Mesenchymal stem cell (in vitro differentiated cells and primary cell): ENCODE measurements at regions not wholly inside any gene's neighbourhood (a gene's known extent, or its start where the extent isn't known, plus 50 kb on each side); places are given as distances from the start of the nearest gene placed in this dataset.
A peak's percentile ranks its signal among the peaks of the same experiment; 100 is the strongest.

ENCODE experiments used
- DNase-seq: peaks from one replicate; pipeline ENCODE4 v3.0.0-alpha.2; 2013
- H2AFZ ChIP-seq: one replicate; pipeline ENCODE4 v1.6.1; 2013; ENCODE audit warnings: low read depth, mild to moderate bottlenecking, control low read depth, inconsistent platforms, low read length, moderate library complexity
- H2AK5ac ChIP-seq: 2 replicates; pipeline ENCODE4 v1.6.1; 2013; ENCODE audit warnings: low read length, moderate library complexity, mild to moderate bottlenecking, inconsistent platforms; ENCODE audit not compliant: severe bottlenecking
- H2BK120ac ChIP-seq: one replicate; pipeline ENCODE4 v1.6.1; 2013; ENCODE audit warnings: low read depth, mild to moderate bottlenecking, inconsistent platforms, low read length, moderate library complexity
- H2BK12ac ChIP-seq, 2 experiments: one replicate each; pipeline ENCODE4 v1.6.1; 2013; ENCODE audit warnings: inconsistent platforms in 2 of 2, low read length in 2 of 2, mild to moderate bottlenecking in 2 of 2, moderate library complexity in 2 of 2, control low read depth in 1 of 2
- H2BK15ac ChIP-seq: one replicate; pipeline ENCODE4 v1.6.1; 2013; ENCODE audit warnings: mild to moderate bottlenecking, low read depth, inconsistent platforms; ENCODE audit not compliant: poor library complexity, severe bottlenecking
- H2BK5ac ChIP-seq: 2 replicates; pipeline ENCODE4 v1.6.1; 2013; ENCODE audit warnings: low read depth, mild to moderate bottlenecking, low read length, control low read depth, inconsistent platforms; ENCODE audit not compliant: poor library complexity, severe bottlenecking
- H3K14ac ChIP-seq, 2 experiments: one replicate each; pipeline ENCODE4 v1.6.1; 2013; ENCODE audit warnings: inconsistent platforms in 2 of 2, low read length in 2 of 2, control low read depth in 1 of 2, mild to moderate bottlenecking in 1 of 2, moderate library complexity in 1 of 2
- H3K18ac ChIP-seq, 2 experiments: one replicate each; pipeline ENCODE4 v1.6.1; 2013; ENCODE audit warnings: inconsistent platforms in 2 of 2, low read length in 2 of 2, control low read depth in 1 of 2, low read depth in 1 of 2, mild to moderate bottlenecking in 1 of 2
- H3K23ac ChIP-seq, 2 experiments: one replicate each; pipeline ENCODE4 v1.6.1; 2013; ENCODE audit warnings: inconsistent platforms in 2 of 2, low read length in 2 of 2, mild to moderate bottlenecking in 2 of 2, moderate library complexity in 2 of 2, control low read depth in 1 of 2
- H3K27ac ChIP-seq: 2 replicates; pipeline ENCODE4 v1.5.1; 2013; ENCODE audit warnings: mild to moderate bottlenecking, moderate library complexity, low read length, control low read depth, inconsistent platforms; ENCODE audit not compliant: poor library complexity, severe bottlenecking
- H3K27me3 ChIP-seq, 2 experiments: 2 replicates each; pipeline versions ENCODE4 v1.6.1 to v1.7.0; 2013; ENCODE audit warnings: low read length in 2 of 2, mild to moderate bottlenecking in 2 of 2, moderate library complexity in 2 of 2, control low read depth in 1 of 2, inconsistent platforms in 1 of 2; ENCODE audit not compliant: control insufficient read depth in 1 of 2, insufficient read depth in 1 of 2
- H3K36me3 ChIP-seq, 2 experiments: 2 replicates each; pipeline versions ENCODE4 v1.6.1 to v1.7.0; 2013; ENCODE audit warnings: low read length in 2 of 2, control low read depth in 1 of 2, inconsistent platforms in 1 of 2, low read depth in 1 of 2, mild to moderate bottlenecking in 1 of 2; ENCODE audit not compliant: insufficient read depth in 2 of 2, control insufficient read depth in 1 of 2
- H3K4ac ChIP-seq, 2 experiments: one replicate each; pipeline ENCODE4 v1.6.1; 2013; ENCODE audit warnings: inconsistent platforms in 2 of 2, low read length in 2 of 2, mild to moderate bottlenecking in 2 of 2, moderate library complexity in 2 of 2, control low read depth in 1 of 2, low read depth in 1 of 2
- H3K4me1 ChIP-seq: 2 replicates; pipeline ENCODE4 v1.6.1; 2013; ENCODE audit warnings: low read depth, low read length, control low read depth; ENCODE audit not compliant: control insufficient read depth, insufficient read depth
- H3K4me2 ChIP-seq: 2 replicates; pipeline ENCODE4 v1.6.1; 2013; ENCODE audit warnings: low read length, mild to moderate bottlenecking, inconsistent platforms; ENCODE audit not compliant: poor library complexity, severe bottlenecking
- H3K4me3 ChIP-seq, 2 experiments: 2 replicates each; pipeline versions ENCODE4 v1.5.1 to v1.7.0; 2013; ENCODE audit warnings: low read length in 2 of 2, mild to moderate bottlenecking in 2 of 2, control low read depth in 1 of 2, low read depth in 1 of 2; ENCODE audit not compliant: insufficient read depth in 1 of 2
- H3K79me1 ChIP-seq: replicated peaks from 2 replicates; pipeline ENCODE4 v1.6.1; 2013; ENCODE audit warnings: mild to moderate bottlenecking, control low read depth, low read length, inconsistent platforms; ENCODE audit not compliant: poor library complexity, severe bottlenecking
- H3K9ac ChIP-seq: 2 replicates; pipeline ENCODE4 v1.7.0; 2013; ENCODE audit warnings: mild to moderate bottlenecking, low read length, moderate library complexity
- H3K9me3 ChIP-seq: 2 replicates; pipeline ENCODE4 v1.7.0; 2013; ENCODE audit warnings: mild to moderate bottlenecking, low read length; ENCODE audit not compliant: control insufficient read depth
- H4K8ac ChIP-seq: one replicate; pipeline ENCODE4 v1.6.1; 2013; ENCODE audit warnings: inconsistent platforms, mild to moderate bottlenecking, low read length, moderate library complexity
- H4K91ac ChIP-seq: one replicate; pipeline ENCODE4 v1.6.1; 2013; ENCODE audit warnings: mild to moderate bottlenecking, low read length, inconsistent platforms
- WGBS: methylation state at CpG from one replicate; pipeline ENCODE4 v1.1.7; 2013; ENCODE audit warnings: mixed read lengths; 5-methylcytosine and 5-hydroxymethylcytosine counted together

DNA sequence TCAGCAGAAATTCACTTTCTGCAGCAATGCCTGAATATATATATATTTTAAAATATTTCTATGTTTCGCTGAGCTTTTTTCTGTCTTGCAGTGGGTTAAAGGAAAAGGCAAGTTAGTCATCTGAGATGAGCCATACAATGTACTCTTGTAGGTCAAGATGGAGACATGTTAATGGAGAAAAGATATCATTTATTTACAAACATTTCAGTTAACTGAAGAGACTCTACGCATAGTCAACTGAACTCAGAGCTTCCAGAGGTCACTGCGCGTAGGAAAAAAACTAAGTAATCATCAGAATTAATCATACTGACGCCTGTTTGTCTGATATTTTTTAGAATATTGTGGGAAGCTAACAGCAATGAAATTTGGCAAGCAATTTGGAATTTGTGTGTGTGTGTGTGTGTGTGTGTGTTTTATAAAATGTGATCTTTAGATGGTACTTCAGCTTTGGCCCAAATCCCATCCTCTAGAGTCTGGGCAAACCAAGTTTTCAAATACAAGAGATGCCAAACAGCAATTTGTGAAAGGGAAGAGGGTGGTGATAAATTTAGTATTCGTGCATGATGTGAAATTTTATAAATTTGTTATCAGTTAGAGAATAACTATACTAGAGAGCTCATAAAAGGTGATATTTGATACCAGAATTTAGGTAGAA is 193.9 kb upstream of the AGR3 start:
- Histone ChIP-seq H3K27me3 (no peaks in the 10 kb centered on the region), H3K23ac (no peak overlapping the region), H3K4me2 (no peak overlapping the region), H2BK120ac (no peak overlapping the region), H3K79me1 (no peaks in the 10 kb centered on the region), H2BK5ac (no peak overlapping the region), H2AK5ac (no peak overlapping the region), H3K27ac (no peak overlapping the region), H3K9me3 (no peaks in the 10 kb centered on the region), H3K14ac (no peak overlapping the region), H3K9ac (no peak overlapping the region), H3K4me1 (no peaks in the 10 kb centered on the region), H3K36me3 (no peaks in the 10 kb centered on the region), H4K91ac (no peak overlapping the region), H3K18ac (no peak overlapping the region), H2AFZ (no peak overlapping the region), H2BK15ac (no peak overlapping the region), H2BK12ac (no peak overlapping the region), H3K4me3 (no peak overlapping the region), H4K8ac (no peak overlapping the region), H3K4ac (no peak overlapping the region)
- WGBS, result 55% methylated on average over 3 of the region's 6 CpGs
- peak; percentile 89 for DNase-seq

DNA sequence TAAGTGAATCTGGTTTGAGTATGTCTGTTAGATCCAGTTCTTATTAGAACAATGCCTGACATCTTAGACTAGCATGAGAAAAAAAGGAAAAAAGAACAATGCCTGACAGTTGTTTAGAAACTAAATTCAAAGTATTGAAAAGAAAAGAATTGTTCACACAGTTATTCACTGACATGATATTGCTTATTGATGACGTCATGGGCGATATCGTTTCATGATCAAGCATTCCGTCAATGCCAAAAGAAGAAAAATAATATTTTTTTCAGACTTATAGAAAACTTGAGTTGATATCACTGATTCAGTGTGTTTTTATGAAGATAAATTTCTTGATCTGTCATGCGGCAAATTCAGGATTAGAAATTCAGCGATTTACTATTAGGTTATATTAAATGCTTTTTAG is 196.5 kb upstream of the AGR3 start:
- Histone ChIP-seq H3K27me3 (no peaks in the 10 kb centered on the region), H4K8ac (no peak overlapping the region), H3K9me3 (no peaks in the 10 kb centered on the region), H3K4ac (no peak overlapping the region), H2BK5ac (no peak overlapping the region), H3K4me1 (no peaks in the 10 kb centered on the region), H3K27ac (no peak overlapping the region), H3K4me2 (no peak overlapping the region), H2BK120ac (no peak overlapping the region), H3K14ac (no peak overlapping the region), H3K18ac (no peak overlapping the region), H3K79me1 (no peaks in the 10 kb centered on the region), H2BK12ac (no peak overlapping the region), H3K9ac (no peak overlapping the region), H3K4me3 (no peak overlapping the region), H2AK5ac (no peak overlapping the region), H2AFZ (no peak overlapping the region), H4K91ac (no peak overlapping the region), H2BK15ac (no peak overlapping the region), H3K23ac (no peak overlapping the region), H3K36me3 (no peaks in the 10 kb centered on the region)
- WGBS, result 98% methylated on average over 2 of the region's 6 CpGs
- no peak for DNase-seq

DNA sequence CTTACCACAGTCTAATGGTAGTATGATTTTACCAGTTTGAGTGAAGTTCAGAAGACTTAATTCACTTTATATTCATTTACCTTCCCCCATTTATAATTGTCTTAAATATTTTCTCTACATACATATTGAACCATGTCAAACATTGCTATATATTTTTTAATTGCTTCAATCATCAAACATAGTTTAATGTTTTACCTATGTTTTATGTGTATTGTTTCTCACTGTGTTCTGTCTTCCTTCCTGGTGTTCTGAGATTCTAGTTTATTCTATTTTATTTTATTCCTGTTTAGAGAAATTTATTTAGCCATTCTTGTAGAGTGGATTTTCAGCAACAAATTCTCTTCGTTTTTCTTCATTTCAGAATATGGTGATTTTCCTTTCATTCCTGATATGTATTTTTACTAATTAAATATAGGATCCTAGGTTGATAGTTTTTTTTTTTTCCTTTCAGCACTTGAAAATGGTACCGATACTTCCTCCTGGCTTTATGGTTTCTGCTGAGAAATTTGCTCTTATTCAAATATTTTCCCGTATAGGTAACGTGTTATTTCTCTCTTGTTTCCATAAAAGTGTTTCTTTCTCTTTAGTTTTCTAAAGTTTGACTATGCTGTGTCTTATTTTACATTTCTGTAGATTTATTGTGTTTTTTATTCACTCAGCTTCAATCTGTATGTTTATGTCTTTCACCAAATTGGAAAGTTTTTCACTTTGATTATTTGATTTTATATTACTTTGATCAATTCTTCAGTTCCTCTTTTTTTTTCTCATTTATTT is 201.8 kb upstream of the AGR3 start:
- Histone ChIP-seq H3K27me3 (no peaks in the 10 kb centered on the region), H2BK5ac (no peak overlapping the region), H2AK5ac (no peak overlapping the region), H3K23ac (no peak overlapping the region), H2AFZ (no peak overlapping the region), H2BK12ac (no peak overlapping the region), H3K4ac (no peak overlapping the region), H3K27ac (no peak overlapping the region), H2BK120ac (no peak overlapping the region), H3K4me3 (no peak overlapping the region), H3K9me3 (peaks cover 4% of the 10 kb centered on the region), H3K14ac (no peak overlapping the region), H3K36me3 (no peaks in the 10 kb centered on the region), H2BK15ac (no peak overlapping the region), H3K18ac (no peak overlapping the region), H4K91ac (no peak overlapping the region), H3K9ac (no peak overlapping the region), H3K4me1 (no peaks in the 10 kb centered on the region), H4K8ac (no peak overlapping the region), H3K4me2 (no peak overlapping the region), H3K79me1 (no peaks in the 10 kb centered on the region)
- WGBS, result no CpG with 5 or more reads among the region's 4 CpGs
- no peak for DNase-seq

GRCh38 chr7:17084166-17084475 is 202.3 kb upstream of the AGR3 start:
- H2AFZ ChIP-seq, result no peak overlapping the region
- no peaks in the 10 kb centered on the region for H3K79me1 ChIP-seq
- no peak for DNase-seq
- no peaks in the 10 kb centered on the region for H3K27me3 ChIP-seq
- H3K4me2 ChIP-seq, result no peak overlapping the region
- no peak overlapping the region for H2BK12ac ChIP-seq
- no peak overlapping the region for H4K8ac ChIP-seq
- no peak overlapping the region for H2BK5ac ChIP-seq
- peaks cover 4% of the 10 kb centered on the region for H3K9me3 ChIP-seq
- H3K18ac ChIP-seq, result no peak overlapping the region
- no peak overlapping the region for H3K14ac ChIP-seq
- no peak overlapping the region for H3K27ac ChIP-seq
- no peak overlapping the region for H3K9ac ChIP-seq
- H4K91ac ChIP-seq, result no peak overlapping the region
- no peak overlapping the region for H2BK120ac ChIP-seq
- H2AK5ac ChIP-seq, result no peak overlapping the region
- H3K4me1 ChIP-seq, result no peaks in the 10 kb centered on the region
- H3K4me3 ChIP-seq, result no peak overlapping the region
- WGBS, result no CpG with 5 or more reads among the region's 1 CpG
- no peaks in the 10 kb centered on the region for H3K36me3 ChIP-seq
- no peak overlapping the region for H3K23ac ChIP-seq
- no peak overlapping the region for H2BK15ac ChIP-seq
- no peak overlapping the region for H3K4ac ChIP-seq
